ENCODE measurements at regions not wholly inside any gene's neighbourhood (a gene's known extent, or its start where the extent isn't known, plus 50 kb on each side); places are given as distances from the start of the nearest gene placed in this dataset.

DNA sequence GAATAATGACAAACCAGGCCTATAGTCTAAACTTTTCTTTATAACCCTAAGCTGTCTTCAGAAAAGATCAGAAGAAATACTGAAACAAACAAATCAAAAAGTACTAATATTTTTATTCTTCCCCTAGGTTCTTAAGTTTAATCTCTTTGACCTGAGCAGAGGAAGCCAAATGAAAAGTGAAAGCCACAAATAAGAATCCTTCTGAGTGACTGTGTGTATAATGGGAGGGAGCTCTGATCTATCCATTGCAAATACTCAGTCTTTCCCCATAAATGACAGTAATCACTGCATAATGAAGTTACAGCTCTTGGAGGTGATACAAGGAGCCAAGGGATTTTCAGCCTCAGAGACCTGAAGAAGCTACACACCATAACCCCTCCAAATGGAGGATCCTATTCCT is 126.9 kb upstream of the ATP10B start:
- H3K36me3 ChIP-seq (ENCODE audit: control insufficient read depth in 2 of 2, insufficient read depth in 2 of 2, low read length in 1 of 2), result no peaks in the 10 kb centered on the region
- H3K27me3 ChIP-seq (ENCODE audit: control insufficient read depth in 1 of 2, insufficient read depth in 2 of 2, low read length in 2 of 2), result no peaks in the 10 kb centered on the region
- no peaks in the 10 kb centered on the region for H3K4me1 ChIP-seq (ENCODE audit: control insufficient read depth in 2 of 2, insufficient read depth in 2 of 2, low read length in 1 of 2)
- H3K9me3 ChIP-seq (ENCODE audit: control insufficient read depth in 2 of 2, insufficient read depth in 1 of 2, low read depth in 1 of 2, low read length in 1 of 2), result no peaks in the 10 kb centered on the region
- no peak overlapping the region for H3K4me3 ChIP-seq (ENCODE audit: low read depth in 1 of 2, low read length in 2 of 2)
- no peak overlapping the region for H3K27ac ChIP-seq (ENCODE audit: low read depth in 2 of 2, low read length in 1 of 2)

DNA sequence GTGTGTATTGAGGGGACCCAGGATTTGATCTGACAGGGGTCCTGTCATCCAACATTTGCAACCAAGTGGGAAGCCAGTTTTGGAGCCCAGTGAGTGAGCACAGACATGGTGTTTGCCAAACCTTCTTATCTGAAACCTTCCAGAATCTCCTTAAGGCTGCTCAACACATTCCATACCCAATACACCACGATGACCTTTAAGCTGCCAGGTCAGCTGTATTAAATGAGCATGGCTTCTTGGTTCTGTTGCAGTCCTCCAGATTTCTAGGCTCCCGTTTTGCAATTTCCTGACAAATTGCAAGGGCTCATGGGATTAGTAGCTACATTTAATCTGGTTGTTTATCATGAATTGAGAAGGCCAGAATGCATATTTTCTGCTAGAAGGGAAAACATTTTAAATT is 124.2 kb upstream of the ATP10B start:
- no peaks in the 10 kb centered on the region for H3K9me3 ChIP-seq (ENCODE audit: control insufficient read depth in 2 of 2, insufficient read depth in 1 of 2, low read depth in 1 of 2, low read length in 1 of 2)
- no peaks in the 10 kb centered on the region for H3K27me3 ChIP-seq (ENCODE audit: control insufficient read depth in 1 of 2, insufficient read depth in 2 of 2, low read length in 2 of 2)
- 65 to 79% methylated on average over 2 of the region's 2 CpGs for WGBS, 2 donors
- no peaks in the 10 kb centered on the region for H3K36me3 ChIP-seq (ENCODE audit: control insufficient read depth in 2 of 2, insufficient read depth in 2 of 2, low read length in 1 of 2)
- H3K4me1 ChIP-seq (ENCODE audit: control insufficient read depth in 2 of 2, insufficient read depth in 2 of 2, low read length in 1 of 2), result no peaks in the 10 kb centered on the region
- H3K4me3 ChIP-seq (ENCODE audit: low read depth in 1 of 2, low read length in 2 of 2), result no peak overlapping the region
- no peak overlapping the region for H3K27ac ChIP-seq (ENCODE audit: low read depth in 2 of 2, low read length in 1 of 2)

DNA sequence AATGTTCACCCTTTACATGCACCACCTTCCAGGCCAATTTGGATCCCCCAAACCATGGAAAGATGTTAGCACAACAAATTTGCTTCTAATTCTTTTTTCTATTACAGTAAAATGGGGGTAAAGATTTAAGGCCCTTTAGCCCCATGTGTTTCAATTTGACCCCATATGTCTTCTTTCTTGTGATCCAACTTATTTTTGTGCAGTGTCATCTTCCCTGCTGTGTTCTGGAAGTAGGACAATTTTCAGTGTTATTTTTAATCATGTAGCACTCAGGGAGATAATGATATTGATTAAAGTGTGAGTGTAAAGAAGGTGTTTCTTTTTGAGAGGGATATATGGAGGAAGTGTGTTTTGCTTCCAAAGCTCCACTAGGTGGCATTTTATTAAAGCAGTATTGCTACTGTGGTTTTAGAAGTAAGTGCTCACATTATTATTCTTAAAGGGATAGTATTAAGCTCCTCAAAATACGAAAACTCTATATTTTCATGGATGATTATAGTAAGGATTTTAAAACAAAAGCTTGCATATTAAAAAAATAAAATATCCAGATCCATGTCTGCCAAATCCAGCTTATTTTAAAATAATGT is 118.7 kb upstream of the ATP10B start:
- H3K4me3 ChIP-seq (ENCODE audit: low read depth in 1 of 2, low read length in 2 of 2), result no peak overlapping the region
- H3K27ac ChIP-seq (ENCODE audit: low read depth in 2 of 2, low read length in 1 of 2), result no peak overlapping the region
- 57 to 62% methylated on average over 1 of the region's 1 CpG for WGBS, 2 donors
- no peaks in the 10 kb centered on the region for H3K36me3 ChIP-seq (ENCODE audit: control insufficient read depth in 2 of 2, insufficient read depth in 2 of 2, low read length in 1 of 2)
- no peaks in the 10 kb centered on the region for H3K27me3 ChIP-seq (ENCODE audit: control insufficient read depth in 1 of 2, insufficient read depth in 2 of 2, low read length in 2 of 2)
- H3K9me3 ChIP-seq (ENCODE audit: control insufficient read depth in 2 of 2, insufficient read depth in 1 of 2, low read depth in 1 of 2, low read length in 1 of 2), result no peaks in the 10 kb centered on the region
- no peaks in the 10 kb centered on the region for H3K4me1 ChIP-seq (ENCODE audit: control insufficient read depth in 2 of 2, insufficient read depth in 2 of 2, low read length in 1 of 2)

DNA sequence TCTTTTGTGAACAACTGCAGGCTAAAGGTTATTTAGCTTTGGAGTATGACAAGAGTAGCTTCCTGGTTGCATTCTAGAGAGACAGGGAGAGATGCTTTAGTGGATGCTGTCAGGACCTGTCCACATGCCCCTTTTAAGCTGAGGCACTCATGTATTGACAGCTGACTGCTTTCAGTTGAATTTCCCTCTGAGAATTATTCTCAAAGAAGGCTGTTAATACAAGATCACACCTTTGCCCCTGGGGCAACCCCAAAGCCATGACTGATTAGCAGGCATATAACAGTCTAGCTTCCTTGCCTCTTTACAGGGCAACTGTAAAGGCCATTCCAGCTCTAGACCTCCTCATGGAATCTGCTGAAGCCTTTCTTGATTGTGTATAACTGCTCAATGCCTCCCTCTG is 117.6 kb upstream of the ATP10B start:
- Histone ChIP-seq H3K27me3 (ENCODE audit: control insufficient read depth in 1 of 2, insufficient read depth in 2 of 2, low read length in 2 of 2) (peaks cover 0 to 3% of the 10 kb centered on the region in 2 donors), H3K9me3 (ENCODE audit: control insufficient read depth in 2 of 2, insufficient read depth in 1 of 2, low read depth in 1 of 2, low read length in 1 of 2) (no peaks in the 10 kb centered on the region), H3K4me1 (ENCODE audit: control insufficient read depth in 2 of 2, insufficient read depth in 2 of 2, low read length in 1 of 2) (no peaks in the 10 kb centered on the region), H3K36me3 (ENCODE audit: control insufficient read depth in 2 of 2, insufficient read depth in 2 of 2, low read length in 1 of 2) (no peaks in the 10 kb centered on the region), H3K4me3 (ENCODE audit: low read depth in 1 of 2, low read length in 2 of 2) (no peak overlapping the region), H3K27ac (ENCODE audit: low read depth in 2 of 2, low read length in 1 of 2) (no peak overlapping the region)

DNA sequence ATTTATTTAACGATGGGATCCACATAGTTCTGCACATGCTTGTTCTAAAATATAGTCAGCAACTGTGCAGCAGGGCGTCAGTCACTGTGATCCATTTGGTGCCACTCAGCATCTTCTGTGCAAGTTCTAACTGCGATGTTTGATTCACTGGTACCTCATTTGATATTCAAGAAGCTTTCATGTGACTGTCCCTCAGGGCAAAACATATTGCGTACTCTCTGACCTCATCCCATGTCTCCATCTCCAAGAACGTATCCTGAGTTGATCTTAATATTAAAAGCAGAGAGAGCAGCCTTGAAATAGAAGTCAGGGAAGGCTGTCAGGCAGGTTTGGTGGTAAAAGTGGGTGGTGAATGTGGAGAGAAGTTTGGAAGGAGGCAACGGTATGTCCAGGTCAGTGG is 116.5 kb upstream of the ATP10B start:
- Histone ChIP-seq H3K4me3 (ENCODE audit: low read depth in 1 of 2, low read length in 2 of 2) (no peak overlapping the region), H3K27me3 (ENCODE audit: control insufficient read depth in 1 of 2, insufficient read depth in 2 of 2, low read length in 2 of 2) (peaks cover 0 to 3% of the 10 kb centered on the region in 2 donors), H3K4me1 (ENCODE audit: control insufficient read depth in 2 of 2, insufficient read depth in 2 of 2, low read length in 1 of 2) (no peaks in the 10 kb centered on the region), H3K36me3 (ENCODE audit: control insufficient read depth in 2 of 2, insufficient read depth in 2 of 2, low read length in 1 of 2) (no peaks in the 10 kb centered on the region), H3K9me3 (ENCODE audit: control insufficient read depth in 2 of 2, insufficient read depth in 1 of 2, low read depth in 1 of 2, low read length in 1 of 2) (no peaks in the 10 kb centered on the region), H3K27ac (ENCODE audit: low read depth in 2 of 2, low read length in 1 of 2) (no peak overlapping the region)
- WGBS, 2 donors, result 58 to 69% methylated on average over 6 of the region's 6 CpGs

DNA sequence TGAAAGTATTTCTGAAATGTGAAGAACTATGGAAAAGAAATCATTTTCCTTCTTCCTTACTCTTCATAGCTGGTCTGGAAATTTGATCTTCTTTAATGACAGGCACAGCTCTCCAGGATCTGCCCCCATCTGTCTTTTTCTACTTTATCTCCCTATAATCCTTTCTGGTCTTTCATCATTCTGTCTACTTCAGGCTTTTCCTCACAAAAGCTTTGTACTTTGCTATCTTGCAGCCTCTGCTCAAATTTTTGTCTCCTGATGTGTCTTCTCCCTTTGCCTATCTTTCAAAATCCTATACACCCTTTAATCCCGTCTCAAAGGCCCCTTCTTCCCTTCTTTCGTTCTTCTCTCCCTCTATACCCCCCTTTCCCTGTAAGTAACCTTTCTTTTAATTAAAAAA is 114.9 kb upstream of the ATP10B start:
- Histone ChIP-seq H3K4me3 (ENCODE audit: low read depth in 1 of 2, low read length in 2 of 2) (no peak overlapping the region), H3K27me3 (ENCODE audit: control insufficient read depth in 1 of 2, insufficient read depth in 2 of 2, low read length in 2 of 2) (peaks cover 0 to 3% of the 10 kb centered on the region in 2 donors), H3K36me3 (ENCODE audit: control insufficient read depth in 2 of 2, insufficient read depth in 2 of 2, low read length in 1 of 2) (no peaks in the 10 kb centered on the region), H3K27ac (ENCODE audit: low read depth in 2 of 2, low read length in 1 of 2) (no peak overlapping the region), H3K9me3 (ENCODE audit: control insufficient read depth in 2 of 2, insufficient read depth in 1 of 2, low read depth in 1 of 2, low read length in 1 of 2) (no peaks in the 10 kb centered on the region), H3K4me1 (ENCODE audit: control insufficient read depth in 2 of 2, insufficient read depth in 2 of 2, low read length in 1 of 2) (no peaks in the 10 kb centered on the region)
- WGBS, 2 donors, result 56 to 60% methylated on average over 2 of the region's 2 CpGs

DNA sequence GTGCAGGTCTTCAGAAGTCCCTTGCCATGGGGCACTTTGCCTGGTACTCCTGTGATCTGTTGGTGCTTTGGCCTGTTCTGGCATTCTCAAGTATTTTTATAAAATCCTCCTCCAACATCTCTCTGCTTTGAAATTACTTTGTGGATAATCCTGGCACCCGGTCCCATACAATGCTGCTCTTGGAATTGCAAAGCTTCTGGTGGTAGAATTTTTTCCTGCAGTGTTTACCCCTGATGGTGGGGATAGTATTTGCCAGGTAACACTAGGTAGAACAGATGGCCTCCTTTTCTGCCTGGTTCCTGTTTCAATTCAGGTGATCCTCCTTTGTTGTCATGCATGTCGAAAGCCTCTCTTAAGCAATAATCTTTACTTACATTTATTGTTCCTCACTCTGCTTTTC is 109.8 kb upstream of the ATP10B start:
- H3K27me3 ChIP-seq (ENCODE audit: control insufficient read depth in 1 of 2, insufficient read depth in 2 of 2, low read length in 2 of 2), result peaks cover 0 to 3% of the 10 kb centered on the region in 2 donors
- 55 to 62% methylated on average over 2 of the region's 2 CpGs for WGBS, 2 donors
- no peaks in the 10 kb centered on the region for H3K9me3 ChIP-seq (ENCODE audit: control insufficient read depth in 2 of 2, insufficient read depth in 1 of 2, low read depth in 1 of 2, low read length in 1 of 2)
- H3K4me1 ChIP-seq (ENCODE audit: control insufficient read depth in 2 of 2, insufficient read depth in 2 of 2, low read length in 1 of 2), result no peaks in the 10 kb centered on the region
- peak overlapping the region in 1 of 2 donors; percentile 4 for H3K27ac ChIP-seq (ENCODE audit: low read depth in 2 of 2, low read length in 1 of 2)
- H3K36me3 ChIP-seq (ENCODE audit: control insufficient read depth in 2 of 2, insufficient read depth in 2 of 2, low read length in 1 of 2), result no peaks in the 10 kb centered on the region
- H3K4me3 ChIP-seq (ENCODE audit: low read depth in 1 of 2, low read length in 2 of 2), result no peak overlapping the region

DNA sequence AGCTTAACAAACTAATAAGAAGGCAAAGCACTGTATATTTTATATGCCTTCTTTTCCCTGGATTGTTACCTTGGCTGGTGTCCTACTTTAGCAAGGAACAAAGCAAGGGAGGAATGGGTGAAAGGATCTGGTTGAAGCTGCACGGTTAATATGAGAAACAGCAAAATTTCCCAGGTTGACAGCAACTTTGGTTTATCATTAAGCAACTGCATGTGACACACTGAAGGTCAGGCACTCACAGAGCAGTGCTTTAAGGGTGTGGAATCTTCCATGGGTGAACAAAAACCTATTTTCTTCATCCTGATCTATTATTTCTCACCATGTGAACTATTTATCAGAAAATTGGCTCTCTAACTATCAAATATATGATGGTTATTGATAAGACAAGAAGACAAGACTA is 109.0 kb upstream of the ATP10B start:
- Histone ChIP-seq H3K4me3 (ENCODE audit: low read depth in 1 of 2, low read length in 2 of 2) (no peak overlapping the region), H3K9me3 (ENCODE audit: control insufficient read depth in 2 of 2, insufficient read depth in 1 of 2, low read depth in 1 of 2, low read length in 1 of 2) (no peaks in the 10 kb centered on the region), H3K36me3 (ENCODE audit: control insufficient read depth in 2 of 2, insufficient read depth in 2 of 2, low read length in 1 of 2) (no peaks in the 10 kb centered on the region), H3K4me1 (ENCODE audit: control insufficient read depth in 2 of 2, insufficient read depth in 2 of 2, low read length in 1 of 2) (no peaks in the 10 kb centered on the region), H3K27ac (ENCODE audit: low read depth in 2 of 2, low read length in 1 of 2) (peak overlapping the region; percentile 42 to 69), H3K27me3 (ENCODE audit: control insufficient read depth in 1 of 2, insufficient read depth in 2 of 2, low read length in 2 of 2) (peaks cover 0 to 3% of the 10 kb centered on the region in 2 donors)
- 28 to 39% methylated on average over 1 of the region's 1 CpG for WGBS, 2 donors

DNA sequence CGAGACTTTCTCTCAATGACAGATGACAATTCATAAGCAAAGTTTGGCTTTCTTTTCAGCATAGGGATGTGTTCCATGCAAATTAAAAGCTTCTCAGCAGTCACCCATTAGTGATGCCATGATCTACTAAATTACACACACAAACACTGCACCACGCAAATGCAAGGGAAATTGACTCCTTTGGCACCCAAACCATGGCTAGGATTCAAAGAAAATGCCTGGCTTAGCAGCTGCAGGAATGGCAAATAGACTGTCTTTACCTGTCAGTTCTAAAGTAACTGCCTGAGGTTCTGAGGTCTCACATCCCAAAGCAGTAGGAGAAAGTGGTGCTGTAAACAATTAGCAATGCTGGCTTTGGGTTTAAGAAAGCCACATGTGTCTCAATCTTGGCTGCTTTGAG is 108.6 kb upstream of the ATP10B start:
- H3K27ac ChIP-seq (ENCODE audit: low read depth in 2 of 2, low read length in 1 of 2), result peak overlapping the region; percentile 54 to 69
- peaks cover 0 to 3% of the 10 kb centered on the region in 2 donors for H3K27me3 ChIP-seq (ENCODE audit: control insufficient read depth in 1 of 2, insufficient read depth in 2 of 2, low read length in 2 of 2)
- no peaks in the 10 kb centered on the region for H3K9me3 ChIP-seq (ENCODE audit: control insufficient read depth in 2 of 2, insufficient read depth in 1 of 2, low read depth in 1 of 2, low read length in 1 of 2)
- H3K4me3 ChIP-seq (ENCODE audit: low read depth in 1 of 2, low read length in 2 of 2), result no peak overlapping the region
- 30 to 38% methylated on average over 2 of the region's 2 CpGs for WGBS, 2 donors
- H3K36me3 ChIP-seq (ENCODE audit: control insufficient read depth in 2 of 2, insufficient read depth in 2 of 2, low read length in 1 of 2), result no peaks in the 10 kb centered on the region
- no peaks in the 10 kb centered on the region for H3K4me1 ChIP-seq (ENCODE audit: control insufficient read depth in 2 of 2, insufficient read depth in 2 of 2, low read length in 1 of 2)

DNA sequence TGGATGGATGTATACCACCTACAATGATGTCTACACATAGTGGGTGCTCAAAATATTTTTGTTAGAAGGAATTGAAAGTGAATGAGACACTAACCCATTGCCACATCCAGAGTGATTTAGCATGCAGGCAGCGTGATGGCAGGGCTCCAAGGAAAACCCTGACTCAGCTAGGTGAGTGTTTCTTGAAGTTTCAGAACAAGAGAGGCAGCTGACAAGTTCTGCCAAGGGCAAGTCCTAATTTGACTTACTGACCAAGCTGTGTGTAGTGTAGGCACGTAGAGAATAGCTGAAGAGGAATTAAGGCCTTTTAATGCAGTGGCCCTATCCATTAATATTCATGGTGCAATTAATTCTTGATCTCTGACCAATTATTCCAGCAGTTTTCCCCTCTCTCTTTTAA is 107.8 kb upstream of the ATP10B start:
- Histone ChIP-seq H3K36me3 (ENCODE audit: control insufficient read depth in 2 of 2, insufficient read depth in 2 of 2, low read length in 1 of 2) (no peaks in the 10 kb centered on the region), H3K4me3 (ENCODE audit: low read depth in 1 of 2, low read length in 2 of 2) (no peak overlapping the region), H3K27me3 (ENCODE audit: control insufficient read depth in 1 of 2, insufficient read depth in 2 of 2, low read length in 2 of 2) (no peaks in the 10 kb centered on the region), H3K4me1 (ENCODE audit: control insufficient read depth in 2 of 2, insufficient read depth in 2 of 2, low read length in 1 of 2) (no peaks in the 10 kb centered on the region), H3K27ac (ENCODE audit: low read depth in 2 of 2, low read length in 1 of 2) (peak overlapping the region in 1 of 2 donors; percentile 69), H3K9me3 (ENCODE audit: control insufficient read depth in 2 of 2, insufficient read depth in 1 of 2, low read depth in 1 of 2, low read length in 1 of 2) (no peaks in the 10 kb centered on the region)
- 30 to 33% methylated on average over 2 of the region's 2 CpGs for WGBS, 2 donors
